GM18867 (cell line): ENCODE measurements at regions not wholly inside any gene's neighbourhood (a gene's known extent, or its start where the extent isn't known, plus 50 kb on each side); places are given as distances from the start of the nearest gene placed in this dataset.

Source experiments
- ATAC-seq: cut with Tn5 transposase; IDR thresholded peaks from one replicate; pipeline ENCODE4 v1.9.1; 2021; ENCODE audit warnings: mild to moderate bottlenecking, moderate library complexity; ENCODE audit not compliant: unreplicated experiment

DNA sequence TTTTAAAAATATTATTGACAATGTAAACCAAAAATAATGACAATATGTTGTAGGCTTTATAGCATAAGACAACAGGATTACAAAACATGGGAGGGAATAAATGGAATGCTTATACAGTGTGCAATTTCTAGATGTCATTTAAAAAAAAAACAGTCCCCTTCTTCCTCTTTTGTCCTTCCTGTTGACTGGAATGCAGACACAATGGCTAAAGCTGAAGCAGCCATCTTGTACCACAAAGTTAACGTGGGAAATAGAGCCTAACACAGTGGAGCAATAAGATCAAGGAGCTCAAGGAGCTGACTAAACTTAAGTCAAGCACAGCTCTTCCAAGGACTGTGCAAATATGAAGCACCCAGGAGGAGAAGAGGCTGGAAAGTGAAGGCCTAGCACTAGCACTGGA is 208.1 kb downstream of the ARHGAP12 start:
- ATAC-seq, result no peak

DNA sequence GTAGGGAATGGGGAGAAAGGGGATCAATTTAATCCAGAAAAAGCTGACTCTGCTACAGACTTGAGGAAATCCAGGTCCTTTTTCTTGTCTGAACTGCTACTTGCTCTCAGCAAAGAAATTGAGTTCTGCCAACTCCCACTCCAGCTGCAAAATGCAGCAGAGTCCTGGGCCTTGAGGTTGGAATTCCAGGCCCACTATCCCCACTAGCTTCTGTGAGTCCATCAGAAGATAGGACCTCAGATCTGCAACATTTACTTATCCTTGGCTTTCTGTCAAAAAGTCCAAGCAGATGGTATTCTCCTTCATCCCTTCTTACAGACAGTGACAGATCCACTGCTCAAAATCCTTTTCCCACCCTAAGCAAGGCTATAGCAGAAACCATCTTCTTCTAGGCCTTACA is 219.2 kb downstream of the ARHGAP12 start:
- no peak for ATAC-seq

DNA sequence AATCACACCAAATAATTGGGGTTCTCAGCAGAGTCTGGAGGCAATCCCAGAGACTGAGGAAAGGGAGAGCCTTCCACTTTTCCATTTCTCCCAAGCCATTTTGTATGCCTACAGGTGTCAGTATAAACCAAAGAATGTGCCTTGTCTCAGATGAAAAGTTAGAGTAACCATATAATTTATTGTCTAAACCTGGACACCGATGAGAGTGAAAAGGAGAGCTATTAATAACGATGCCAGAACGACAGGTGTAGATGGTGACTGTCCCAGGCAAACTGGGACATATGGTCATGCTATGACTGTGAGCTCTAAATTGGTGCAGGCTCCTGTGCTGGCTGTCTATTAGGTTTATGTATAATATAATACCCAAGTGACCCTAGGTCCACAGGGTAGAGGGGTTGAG is 219.6 kb downstream of the ARHGAP12 start:
- ATAC-seq, result no peak

DNA sequence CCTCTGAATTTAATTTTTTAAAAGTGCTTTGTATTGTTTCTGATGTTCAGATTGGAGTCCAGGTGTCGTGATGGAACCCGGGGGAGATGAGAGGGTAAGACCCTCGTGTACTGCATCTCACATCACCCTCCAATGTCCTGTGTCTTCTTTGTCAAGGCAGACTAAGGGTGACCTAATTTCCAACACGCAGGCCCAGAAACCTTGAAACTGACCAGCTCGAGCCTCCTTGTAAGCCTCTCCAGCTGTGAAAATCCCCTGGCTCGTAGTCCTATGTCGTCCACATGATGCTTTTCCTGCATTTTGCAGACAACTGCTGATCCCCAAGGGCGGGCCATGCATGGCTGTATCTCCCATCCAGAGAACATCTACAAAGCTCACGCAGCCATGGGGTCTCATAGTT is 220.2 kb downstream of the ARHGAP12 start:
- ATAC-seq, result no peak

DNA sequence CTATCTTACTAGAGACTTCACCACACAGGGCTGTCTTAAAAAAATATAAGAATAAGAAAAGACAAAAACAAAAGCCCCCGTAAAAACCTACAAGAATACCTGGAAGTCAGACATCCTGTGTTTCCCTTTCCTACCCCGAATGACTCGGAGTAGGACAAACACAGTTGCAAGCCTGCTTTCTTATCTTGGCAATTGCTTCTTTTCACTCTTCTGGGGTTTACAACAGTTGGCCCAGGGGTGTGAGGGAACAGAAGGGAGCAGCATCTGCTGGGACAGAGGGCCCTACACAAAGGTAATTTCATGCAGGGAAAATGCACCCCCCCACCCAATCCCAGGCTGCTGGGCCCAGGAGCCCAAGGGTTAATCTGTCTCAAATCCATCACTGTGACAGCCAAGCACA is 220.6 kb downstream of the ARHGAP12 start:
- ATAC-seq, result no peak

DNA sequence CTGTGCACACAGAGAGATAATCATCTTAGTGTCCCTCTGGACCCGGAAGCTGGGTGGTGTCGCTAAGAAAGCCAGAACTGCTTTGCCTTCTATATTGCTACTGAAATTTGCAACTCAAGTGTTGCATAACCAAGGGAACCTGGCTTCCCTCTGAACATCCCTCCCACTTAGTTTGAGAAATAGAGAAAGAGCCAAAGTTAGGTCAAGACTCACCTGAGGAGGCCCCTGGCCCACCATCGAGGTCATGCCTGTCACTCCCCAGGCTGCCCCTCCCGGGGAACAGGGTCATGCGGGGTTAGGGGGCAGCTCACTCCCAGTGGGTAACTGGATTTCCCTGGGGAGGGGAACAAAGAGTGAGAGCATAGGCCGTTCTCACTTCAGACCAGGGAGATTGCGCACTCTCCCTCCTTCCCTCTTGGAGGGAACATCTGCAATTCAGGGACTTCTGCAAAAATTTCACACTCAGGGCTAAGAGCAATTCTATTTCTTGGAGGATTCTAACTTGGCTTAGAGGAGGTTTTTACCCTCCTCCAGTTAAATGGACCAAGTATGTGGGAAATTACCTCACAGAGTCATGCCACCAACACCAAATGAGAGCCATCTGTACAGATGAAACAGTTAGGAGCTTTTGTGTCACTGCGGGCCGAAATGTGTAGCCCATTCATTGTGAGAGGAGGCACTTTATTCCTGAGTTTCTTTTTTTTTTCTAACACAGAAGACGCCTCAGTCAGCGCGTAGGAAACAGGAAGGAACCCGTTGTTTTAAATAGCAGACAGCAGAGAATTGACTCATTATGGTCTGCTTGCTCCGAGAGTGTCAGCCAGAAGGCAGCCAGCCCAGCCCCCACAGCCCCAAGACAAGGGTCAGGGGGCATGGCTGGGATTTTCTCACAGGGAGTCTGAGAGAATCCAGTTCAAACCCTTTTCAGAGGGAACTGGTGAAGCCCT is 221.3 kb downstream of the ARHGAP12 start:
- peak; percentile 89 for ATAC-seq

DNA sequence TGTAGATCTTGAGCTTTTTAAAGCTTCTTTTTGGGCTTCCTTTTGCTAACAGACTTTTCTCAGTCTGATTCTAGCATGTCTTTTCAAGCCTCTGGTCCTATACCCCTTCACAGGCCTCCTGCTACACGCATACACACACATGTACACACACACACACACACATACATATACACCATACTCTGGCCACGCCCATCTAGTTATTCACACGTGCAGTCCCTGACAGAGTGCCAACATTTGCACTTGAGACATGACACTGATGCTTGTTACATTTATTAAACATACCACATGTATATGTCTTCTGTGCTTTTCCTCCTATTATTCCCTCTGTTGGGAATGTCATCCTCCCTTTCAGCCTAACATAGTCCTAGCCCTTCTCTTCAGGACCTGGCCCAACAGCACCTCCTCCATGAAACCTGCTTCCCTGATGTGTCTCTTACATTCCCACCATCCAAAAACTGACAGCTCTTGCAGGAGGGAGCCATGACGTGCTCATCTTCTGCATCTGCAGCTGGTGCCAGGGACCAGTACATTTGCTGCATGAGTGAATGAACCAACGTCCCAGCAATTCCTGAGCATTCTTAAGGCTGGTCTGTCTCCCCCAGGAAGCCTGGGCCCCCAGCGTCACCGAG is 222.1 kb downstream of the ARHGAP12 start:
- ATAC-seq, result no peak

DNA sequence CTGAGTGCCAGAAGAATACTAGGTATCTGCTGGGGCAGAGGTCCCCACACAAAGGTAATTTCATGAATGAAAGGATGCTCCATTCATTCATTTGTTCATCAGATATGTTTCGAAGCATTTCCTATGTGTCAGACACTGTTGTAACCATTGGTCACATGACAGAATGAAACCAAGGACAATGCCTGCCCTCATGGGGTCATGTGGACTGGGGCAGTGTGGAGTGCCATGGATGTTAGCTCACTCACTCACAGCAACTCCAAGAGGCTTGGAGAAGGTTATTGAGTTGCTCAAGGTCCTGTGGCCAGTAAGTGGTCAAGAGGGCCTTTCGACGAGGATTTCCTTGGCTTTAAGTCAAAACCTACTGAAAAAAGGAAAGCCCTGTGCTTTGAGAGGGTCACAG is 223.5 kb downstream of the ARHGAP12 start:
- no peak for ATAC-seq

DNA sequence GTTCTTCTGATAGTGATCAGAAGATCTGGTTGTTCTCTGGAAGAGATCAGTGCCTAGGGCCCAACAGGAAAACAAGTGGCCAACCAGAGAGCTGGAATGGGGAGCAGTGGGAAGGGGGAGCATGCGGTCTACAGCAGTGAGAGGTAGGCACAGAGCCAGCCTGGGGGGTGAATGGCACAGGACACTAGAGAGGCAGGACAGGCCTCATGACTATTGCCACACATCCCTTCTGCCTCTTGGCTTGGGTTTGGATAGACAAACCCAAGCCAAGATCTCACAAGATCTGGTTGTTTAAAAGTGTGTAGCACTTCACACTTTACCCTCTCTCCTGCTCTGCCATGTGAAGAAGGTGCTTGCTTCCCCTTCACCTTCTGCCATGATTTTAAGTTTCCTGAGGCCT is 224.4 kb downstream of the ARHGAP12 start:
- no peak for ATAC-seq

DNA sequence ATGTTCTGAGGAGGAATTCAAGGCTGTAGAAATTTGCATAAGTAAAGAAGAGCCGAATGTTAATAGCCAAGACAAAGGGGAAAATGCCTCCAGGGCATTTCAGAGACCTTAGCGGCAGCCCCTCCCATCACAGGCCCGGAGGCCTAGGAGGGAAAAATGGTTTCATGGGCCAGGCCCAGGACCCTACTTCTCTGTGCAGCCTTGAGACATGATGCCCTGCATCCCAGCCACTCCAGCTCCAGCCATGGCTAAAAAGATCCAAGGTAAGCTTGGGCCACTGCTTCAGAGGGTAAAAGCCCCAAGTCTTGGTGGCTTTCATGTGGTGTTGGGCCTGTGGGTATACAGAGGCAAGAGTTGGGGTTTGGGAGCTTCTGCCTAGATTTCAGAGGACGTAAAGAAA is 225.7 kb downstream of the ARHGAP12 start:
- no peak for ATAC-seq

DNA sequence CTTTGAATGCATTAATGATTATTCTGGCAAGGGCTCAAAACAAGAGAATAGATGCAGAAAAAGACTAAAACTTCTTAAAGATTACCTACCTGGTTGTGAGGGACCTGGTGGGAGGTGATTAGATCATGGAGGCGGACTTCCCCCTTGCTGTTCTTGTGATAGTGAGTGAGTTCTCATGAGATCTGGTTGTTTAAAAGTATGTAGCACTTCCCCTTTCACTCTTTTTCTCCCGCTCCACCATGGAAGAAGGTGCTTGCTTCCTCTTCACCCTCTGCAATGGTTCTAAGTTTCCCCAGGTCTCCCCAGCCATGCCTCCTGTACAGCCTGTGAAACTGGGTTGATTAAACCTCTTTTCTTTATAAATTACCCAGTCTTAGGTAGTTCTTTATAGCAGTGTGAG is 226.6 kb downstream of the ARHGAP12 start:
- ATAC-seq, result no peak

DNA sequence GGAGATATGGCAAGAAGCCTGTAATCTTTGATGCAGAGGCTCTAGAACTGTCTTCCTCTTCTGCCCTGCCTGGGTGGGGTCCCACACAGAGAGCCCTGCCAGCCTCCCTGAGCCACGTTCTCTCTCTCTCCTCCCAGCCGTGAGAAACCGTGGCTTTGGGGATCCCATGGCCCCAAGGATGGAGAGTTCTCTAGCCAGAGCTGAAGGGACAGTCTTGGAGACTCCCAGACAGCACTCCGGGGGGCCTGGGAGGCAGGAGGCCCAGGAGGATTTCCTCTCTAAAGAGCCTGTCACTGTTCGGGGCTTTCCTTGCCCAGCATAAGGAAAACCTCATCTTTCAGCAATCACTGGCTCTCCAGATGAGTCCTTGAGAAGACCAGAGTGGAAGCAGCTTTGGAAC is 227.1 kb downstream of the ARHGAP12 start:
- no peak for ATAC-seq

DNA sequence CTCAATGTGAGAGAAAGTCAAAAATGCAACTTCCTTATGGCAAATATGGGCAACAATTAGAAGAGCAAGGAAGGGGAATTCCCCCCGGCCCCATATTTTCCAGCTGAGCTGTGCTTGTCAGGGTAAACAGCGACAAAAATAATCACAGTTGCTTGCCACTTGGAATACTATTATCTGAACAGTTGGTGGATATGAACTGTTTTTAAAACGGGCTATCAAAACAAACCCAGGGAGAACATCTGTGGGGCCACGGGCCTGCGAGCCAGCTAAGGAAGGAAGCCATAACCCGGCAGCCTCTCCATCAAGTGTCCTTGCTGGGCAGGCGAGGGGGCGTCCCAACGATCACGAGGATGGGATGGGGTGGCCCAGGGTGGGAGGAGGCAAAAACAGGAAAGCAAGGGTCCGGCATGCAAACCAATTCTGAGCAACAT is 228.4 kb downstream of the ARHGAP12 start:
- ATAC-seq, result no peak

DNA sequence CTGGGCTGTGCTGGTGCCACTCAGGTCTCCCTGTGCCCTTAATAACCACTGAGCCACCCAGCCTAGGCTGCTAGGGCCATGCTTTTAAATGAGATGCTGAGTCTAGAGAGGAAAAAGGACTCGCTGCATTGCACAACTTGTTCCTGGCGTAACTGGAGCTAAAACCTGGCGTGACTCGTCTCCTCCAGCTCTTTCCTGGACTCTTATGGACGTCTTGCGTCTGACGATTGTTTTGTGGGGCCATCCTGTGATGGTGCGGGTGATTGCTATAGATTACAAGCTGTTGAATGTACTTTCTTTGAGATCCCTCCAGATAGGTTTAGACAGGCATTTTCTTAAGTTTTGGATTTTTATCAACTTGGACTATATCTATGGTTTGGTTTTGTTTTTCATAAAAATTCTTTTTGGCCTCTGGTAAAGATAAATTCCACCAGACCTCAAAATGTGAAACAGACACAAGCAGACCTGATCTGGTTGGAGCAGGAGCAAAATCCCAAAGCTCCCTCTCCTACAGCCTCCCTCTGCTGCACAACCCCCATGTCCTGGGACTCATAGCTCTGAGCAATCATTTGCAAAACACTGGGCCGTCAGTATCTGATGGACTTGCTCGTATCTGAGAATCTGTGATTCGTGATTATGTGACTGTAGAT is 230.3 kb downstream of the ARHGAP12 start:
- no peak for ATAC-seq

DNA sequence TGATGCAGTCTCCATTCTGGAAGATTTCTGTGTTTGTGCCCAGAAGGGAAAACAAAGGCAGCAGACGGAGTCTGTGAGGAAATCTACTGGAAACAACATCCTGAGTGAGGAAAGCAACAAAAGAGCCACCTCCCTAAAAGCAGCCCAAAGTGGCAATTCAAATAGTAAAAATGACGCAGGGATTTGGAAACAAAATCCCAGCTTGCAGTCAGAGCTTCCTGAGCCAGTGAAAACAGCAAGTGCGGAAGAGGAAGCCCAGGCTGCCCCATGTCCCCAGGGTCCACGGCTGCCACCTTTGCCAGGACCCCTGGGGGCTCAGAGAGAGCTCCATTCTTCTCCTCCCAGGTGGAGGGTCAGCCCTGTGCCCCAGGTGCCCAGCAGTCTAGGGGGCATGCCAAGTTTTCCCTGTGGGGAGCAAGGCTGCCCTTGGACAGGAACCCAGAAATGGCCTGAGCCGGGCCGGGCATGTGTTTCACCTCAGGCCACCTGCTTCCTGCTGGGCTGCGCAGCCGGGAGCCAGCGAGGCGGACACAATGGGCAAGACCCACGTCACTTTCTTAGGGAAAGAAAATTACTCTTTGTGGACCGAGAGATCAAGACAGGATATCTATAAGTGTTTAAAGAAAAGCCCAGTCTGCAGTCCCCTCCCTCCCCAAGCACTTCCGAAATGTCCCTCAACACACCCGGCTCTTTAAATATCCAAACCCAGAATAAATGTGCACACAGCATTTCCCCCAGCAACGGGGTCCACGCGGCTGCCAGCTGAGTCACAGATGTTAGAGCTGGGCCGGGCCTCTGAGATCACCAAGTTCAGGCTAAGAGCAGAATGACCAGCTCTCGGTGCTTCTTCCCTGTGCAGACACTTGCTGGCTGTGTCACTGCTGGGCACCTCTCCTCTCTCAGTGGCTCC is 231.1 kb downstream of the ARHGAP12 start:
- no peak for ATAC-seq

DNA sequence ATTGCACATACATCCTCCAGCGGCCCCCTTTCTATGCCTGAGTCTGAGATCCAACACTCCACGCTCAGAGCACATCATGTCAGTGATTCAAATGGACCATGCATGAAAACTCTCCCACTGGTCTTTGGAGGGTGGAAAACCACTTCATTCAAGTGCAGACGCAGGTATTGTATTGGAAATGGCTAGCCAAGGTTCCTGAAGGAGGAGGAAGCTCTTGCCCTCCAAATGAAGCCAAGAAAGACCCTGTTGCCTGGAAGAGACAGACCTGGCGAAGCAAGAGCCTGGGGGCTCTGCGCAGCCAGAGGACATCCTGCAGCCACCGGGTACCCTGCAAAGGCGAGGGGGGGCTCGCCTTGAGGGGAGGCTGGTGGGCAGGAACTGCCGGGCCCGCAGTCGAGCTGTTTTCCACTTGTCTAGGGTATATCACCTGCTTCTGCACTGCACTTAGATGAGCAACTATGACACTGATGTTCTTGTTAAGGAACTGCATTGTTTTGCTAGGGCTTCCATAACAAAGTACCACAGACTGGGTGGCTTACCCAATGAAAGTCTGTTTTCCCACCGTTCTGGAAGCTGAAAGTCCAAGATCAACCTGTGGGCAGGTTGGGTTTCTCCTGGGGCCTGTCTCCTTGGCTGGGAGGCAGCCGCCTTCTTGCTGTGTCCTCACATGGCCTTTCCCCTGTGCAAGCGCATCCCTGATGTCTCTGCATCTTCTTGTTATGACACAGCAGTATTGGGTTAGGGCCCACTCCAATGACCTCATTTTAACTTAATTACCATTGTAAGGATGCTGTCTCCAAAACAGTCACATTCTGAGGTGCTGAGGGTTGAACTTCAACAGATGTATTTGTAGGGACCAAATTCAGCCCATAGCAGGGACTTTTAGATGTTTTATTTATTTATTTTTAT is 233.4 kb downstream of the ARHGAP12 start:
- ATAC-seq, result no peak

DNA sequence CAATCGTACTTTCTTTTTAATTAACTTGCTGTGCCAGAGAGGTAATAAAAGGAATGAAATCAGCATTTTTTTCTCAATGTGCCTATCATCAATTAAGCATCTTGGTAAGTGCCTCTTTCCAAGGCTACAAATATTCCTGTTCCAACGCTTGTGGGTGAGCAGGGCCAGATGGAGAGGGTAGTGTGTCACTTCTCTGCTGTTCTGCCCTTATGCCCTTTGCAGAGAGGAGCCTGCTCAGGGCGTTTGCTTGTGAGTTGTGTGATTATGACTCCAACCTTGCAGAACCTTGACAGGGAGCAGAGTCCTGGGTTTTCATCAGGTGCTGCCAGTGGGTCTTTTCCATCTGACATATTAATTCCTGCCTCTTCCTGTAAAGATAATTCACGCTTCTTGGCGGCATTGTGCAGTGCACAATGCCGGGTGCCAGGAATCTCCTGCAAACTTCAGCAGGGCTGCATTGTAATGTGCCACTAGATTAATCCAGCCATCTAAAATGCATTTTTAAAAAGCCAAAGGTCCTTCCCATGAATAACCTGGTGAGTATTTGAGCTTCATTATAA is 234.4 kb downstream of the ARHGAP12 start:
- no peak for ATAC-seq

DNA sequence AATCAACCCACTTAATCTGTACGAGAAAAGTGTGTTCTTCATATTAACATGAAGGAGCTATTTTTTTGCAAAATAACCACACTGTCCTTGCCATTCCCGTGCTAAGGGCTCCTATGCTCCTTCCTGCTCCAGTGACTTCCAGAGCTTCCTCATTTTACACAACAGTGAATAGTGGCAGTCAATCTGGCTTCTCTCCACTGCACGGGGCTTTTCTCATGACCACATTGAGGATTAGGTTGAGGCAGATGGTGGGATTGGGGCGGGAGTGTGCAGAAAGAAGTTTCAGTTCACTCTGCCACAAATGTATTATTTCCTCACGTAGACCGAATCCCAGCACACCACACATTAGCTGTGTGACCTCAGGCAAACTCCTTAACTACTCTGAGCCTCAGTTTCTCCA is 235.1 kb downstream of the ARHGAP12 start:
- ATAC-seq, result no peak

DNA sequence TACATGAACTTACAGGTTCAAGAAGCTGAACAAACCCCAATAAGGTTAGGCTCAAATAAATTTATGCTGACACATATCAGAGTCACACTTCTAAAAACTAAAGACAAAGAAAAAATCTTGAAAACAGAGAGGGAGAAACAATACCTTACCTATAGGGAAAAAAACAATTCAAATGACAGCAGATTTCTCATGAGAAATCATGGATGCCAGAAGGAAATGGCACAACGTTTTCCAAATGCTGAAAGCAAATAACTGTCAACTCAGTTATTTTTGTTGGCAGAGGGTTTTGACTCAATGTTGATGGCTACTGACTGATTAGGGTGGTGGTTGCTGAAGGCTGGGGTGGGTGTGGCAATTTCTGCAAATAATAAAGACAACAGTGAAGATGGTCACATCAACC is 239.4 kb downstream of the ARHGAP12 start:
- ATAC-seq, result no peak
